GM23338 (cell line): ENCODE measurements at regions not wholly inside any gene's neighbourhood (a gene's known extent, or its start where the extent isn't known, plus 50 kb on each side); places are given as distances from the start of the nearest gene placed in this dataset.

ENCODE experiments used
- CREB1 ChIP-seq: fragments of 250-450 bp; sonication (Bioruptor Pico); IDR thresholded peaks from 2 replicates; pipeline ENCODE4 v1.5.0; 2020; ENCODE audit warnings: low read depth, mild to moderate bottlenecking, moderate library complexity
- EZH2 ChIP-seq: fragments of 200-600 bp; sonication (generic); IDR thresholded peaks from one replicate; pipeline ENCODE4 v1.8.0; 2017; ENCODE audit warnings: antibody characterized with exemption, mild to moderate bottlenecking, low read depth; ENCODE audit not compliant: unreplicated experiment
- EZH2phosphoT487 ChIP-seq: fragments of 200-600 bp; sonication (generic); IDR thresholded peaks from one replicate; pipeline ENCODE4 v1.8.1; 2018; ENCODE audit warnings: antibody characterized with exemption; ENCODE audit not compliant: unreplicated experiment
- JUNB ChIP-seq: IDR thresholded peaks from one replicate; pipeline ENCODE4 v1.6.1; 2016; ENCODE audit warnings: antibody characterized with exemption; ENCODE audit not compliant: unreplicated experiment
- POLR2AphosphoS5 ChIP-seq: IDR thresholded peaks from 2 replicates; pipeline ENCODE4 v1.6.1; 2016; ENCODE audit warnings: antibody characterized with exemption, low read depth
- REST ChIP-seq: IDR thresholded peaks from one replicate; pipeline ENCODE4 v1.6.1; 2018; ENCODE audit warnings: antibody characterized with exemption; ENCODE audit not compliant: unreplicated experiment
- STAT1 ChIP-seq: IDR thresholded peaks from one replicate; pipeline ENCODE4 v1.6.1; 2016; ENCODE audit warnings: antibody characterized with exemption; ENCODE audit not compliant: unreplicated experiment
- ZNF114 ChIP-seq: fragments of 250-450 bp; sonication (Bioruptor Pico); IDR thresholded peaks from 2 replicates; pipeline ENCODE4 v1.5.0; 2020; ENCODE audit warnings: mild to moderate bottlenecking, moderate library complexity
- ZNF331 ChIP-seq: fragments of 250-450 bp; sonication (Bioruptor Pico); IDR thresholded peaks from 2 replicates; pipeline ENCODE4 v1.5.0; 2020; ENCODE audit warnings: low read depth, mild to moderate bottlenecking, moderate library complexity
- TF ChIP-seq, protein P1 (sequence below), 2 experiments: fragments of 200-600 bp in 1 of 2; sonication (generic) in 1 of 2; conservative IDR thresholded peaks; 2 replicates each; pipeline versions ENCODE4 v1.5.1 to v1.6.1; 2016 to 2017; ENCODE audit warnings: antibody characterized with exemption in 2 of 2, low read depth in 2 of 2, mild to moderate bottlenecking in 2 of 2, moderate library complexity in 1 of 2

DNA sequence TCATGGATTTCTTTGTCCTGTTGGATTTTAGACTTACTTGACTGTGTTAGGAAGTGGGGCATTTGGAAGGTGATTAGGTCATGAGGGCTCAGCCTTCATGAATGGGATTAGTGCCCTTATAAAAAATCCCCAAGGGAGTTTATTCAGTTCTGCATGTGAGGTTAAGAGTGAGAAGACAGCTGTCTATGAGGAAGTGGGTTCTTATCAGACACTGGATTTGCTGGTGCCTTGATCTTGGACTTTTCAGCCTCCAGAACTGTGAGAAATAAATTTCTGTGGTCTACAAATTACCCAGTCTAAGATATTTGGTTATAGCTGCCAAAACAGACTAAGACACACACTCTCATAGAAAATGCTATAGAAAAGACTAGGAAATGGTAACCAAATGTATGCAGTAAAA is 724.7 kb upstream of the FZD8 start:
- TF ChIP-seq EZH2: no peak
- TF ChIP-seq, protein P1, sequence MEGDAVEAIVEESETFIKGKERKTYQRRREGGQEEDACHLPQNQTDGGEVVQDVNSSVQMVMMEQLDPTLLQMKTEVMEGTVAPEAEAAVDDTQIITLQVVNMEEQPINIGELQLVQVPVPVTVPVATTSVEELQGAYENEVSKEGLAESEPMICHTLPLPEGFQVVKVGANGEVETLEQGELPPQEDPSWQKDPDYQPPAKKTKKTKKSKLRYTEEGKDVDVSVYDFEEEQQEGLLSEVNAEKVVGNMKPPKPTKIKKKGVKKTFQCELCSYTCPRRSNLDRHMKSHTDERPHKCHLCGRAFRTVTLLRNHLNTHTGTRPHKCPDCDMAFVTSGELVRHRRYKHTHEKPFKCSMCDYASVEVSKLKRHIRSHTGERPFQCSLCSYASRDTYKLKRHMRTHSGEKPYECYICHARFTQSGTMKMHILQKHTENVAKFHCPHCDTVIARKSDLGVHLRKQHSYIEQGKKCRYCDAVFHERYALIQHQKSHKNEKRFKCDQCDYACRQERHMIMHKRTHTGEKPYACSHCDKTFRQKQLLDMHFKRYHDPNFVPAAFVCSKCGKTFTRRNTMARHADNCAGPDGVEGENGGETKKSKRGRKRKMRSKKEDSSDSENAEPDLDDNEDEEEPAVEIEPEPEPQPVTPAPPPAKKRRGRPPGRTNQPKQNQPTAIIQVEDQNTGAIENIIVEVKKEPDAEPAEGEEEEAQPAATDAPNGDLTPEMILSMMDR (conservative IDR thresholded peaks at IDR 0.05; ENCODE audit: low read depth in 2 of 2): no peak
- TF ChIP-seq ZNF114 (CRISPR knock-in tag): no peak
- no peak for TF ChIP-seq POLR2AphosphoS5
- TF ChIP-seq EZH2phosphoT487: no peak
- no peak for TF ChIP-seq REST
- TF ChIP-seq JUNB: no peak
- no peak for TF ChIP-seq ZNF331 (CRISPR knock-in tag)
- TF ChIP-seq STAT1: no peak
- TF ChIP-seq CREB1 (CRISPR knock-in tag): no peak
